CD14-positive monocyte (primary cell): ENCODE measurements at regions not wholly inside any gene's neighbourhood (a gene's known extent, or its start where the extent isn't known, plus 50 kb on each side); places are given as distances from the start of the nearest gene placed in this dataset.

ENCODE experiments used
- DNase-seq, 3 donors: peaks; one replicate each; pipeline ENCODE4 v3.0.0-alpha.2; 2011 to 2022
- H2AFZ ChIP-seq: 2 replicates; pipeline ENCODE4 v1.6.0; 2012; ENCODE audit warnings: mild to moderate bottlenecking, low read depth, low read length, inconsistent platforms; ENCODE audit not compliant: insufficient read depth, poor library complexity, severe bottlenecking
- H3K27ac ChIP-seq, 2 donors: 1 replicate in 1 of 2; 2 replicates in 1 of 2; pipeline ENCODE4 v1.5.1; 2012 to 2013; ENCODE audit warnings: low read length in 2 of 2, control low read depth in 1 of 2, inconsistent platforms in 1 of 2, low read depth in 1 of 2, mild to moderate bottlenecking in 1 of 2
- H3K27me3 ChIP-seq, 2 donors: one replicate each; pipeline versions ENCODE4 v1.6.0 to v1.6.1; 2011 to 2013; ENCODE audit warnings: low read length in 2 of 2; ENCODE audit not compliant: control insufficient read depth in 2 of 2, insufficient read depth in 2 of 2
- H3K36me3 ChIP-seq, 2 donors: replicated peaks in 1 of 2; 1 replicate in 1 of 2; 2 replicates in 1 of 2; pipeline versions ENCODE4 v1.5.1 to v1.6.1; 2012 to 2013; ENCODE audit warnings: low read length in 2 of 2, control low read depth in 1 of 2, inconsistent platforms in 1 of 2, mild to moderate bottlenecking in 1 of 2; ENCODE audit not compliant: insufficient read depth in 2 of 2, control insufficient read depth in 1 of 2
- H3K4me1 ChIP-seq, 2 donors: 1 replicate in 1 of 2; 2 replicates in 1 of 2; pipeline versions ENCODE4 v1.5.1 to v1.6.1; 2012 to 2013; ENCODE audit warnings: low read length in 2 of 2, control low read depth in 1 of 2, inconsistent platforms in 1 of 2, mild to moderate bottlenecking in 1 of 2, moderate library complexity in 1 of 2; ENCODE audit not compliant: insufficient read depth in 2 of 2, control insufficient read depth in 1 of 2
- H3K4me2 ChIP-seq: replicated peaks from 2 replicates; pipeline ENCODE3; 2012; ENCODE audit warnings: low read length, moderate library complexity, mild to moderate bottlenecking; ENCODE audit not compliant: poor library complexity, severe bottlenecking; ENCODE audit errors: extremely low read depth
- H3K4me3 ChIP-seq, 3 experiments: fragments of 200-600 bp in 1 of 3; sonication (generic) in 1 of 3; replicated peaks in 1 of 3; 1 replicate in 2 of 3; 2 replicates in 1 of 3; pipeline ENCODE4 v1.5.1; 2011 to 2013; ENCODE audit warnings: low read length in 3 of 3, mild to moderate bottlenecking in 3 of 3, control low read depth in 2 of 3, low read depth in 2 of 3, inconsistent platforms in 1 of 3, moderate library complexity in 1 of 3
- H3K79me2 ChIP-seq: 2 replicates; pipeline ENCODE4 v1.6.0; 2012; ENCODE audit warnings: mild to moderate bottlenecking, control low read depth, inconsistent platforms, low read length, moderate library complexity; ENCODE audit not compliant: insufficient read depth
- H3K9ac ChIP-seq: 2 replicates; pipeline ENCODE4 v1.6.0; 2017; ENCODE audit warnings: low read length, mild to moderate bottlenecking; ENCODE audit not compliant: insufficient read depth, poor library complexity, severe bottlenecking
- H3K9me3 ChIP-seq, 2 donors: replicated peaks in 1 of 2; 1 replicate in 1 of 2; 2 replicates in 1 of 2; pipeline versions ENCODE4 v1.5.1 to v1.6.1; 2012 to 2013; ENCODE audit warnings: low read length in 2 of 2, control low read depth in 1 of 2; ENCODE audit not compliant: control insufficient read depth in 1 of 2, insufficient read depth in 1 of 2
- H4K20me1 ChIP-seq: 2 replicates; pipeline ENCODE4 v1.6.0; 2012; ENCODE audit warnings: mild to moderate bottlenecking, low read length, control low read depth, moderate library complexity; ENCODE audit not compliant: insufficient read depth
- H3K27ac Mint-ChIP-seq, 7 donors: one replicate each; pipeline ENCODE4 v1.8.0; 2020; ENCODE audit warnings: mild to moderate bottlenecking in 7 of 7, mixed read lengths in 7 of 7, moderate library complexity in 6 of 7, inconsistent platforms in 2 of 7
- H3K27me3 Mint-ChIP-seq, 3 donors: one replicate each; pipeline ENCODE4 v1.8.0; 2021 to 2022; ENCODE audit warnings: low read depth in 3 of 3, mild to moderate bottlenecking in 3 of 3, mixed read lengths in 3 of 3, moderate library complexity in 3 of 3, inconsistent platforms in 1 of 3
- H3K36me3 Mint-ChIP-seq, 2 donors: one replicate each; pipeline ENCODE4 v1.8.0; 2020; ENCODE audit warnings: mixed read lengths in 2 of 2, inconsistent platforms in 1 of 2, mild to moderate bottlenecking in 1 of 2
- H3K4me1 Mint-ChIP-seq: one replicate; pipeline ENCODE4 v1.8.0; 2020; ENCODE audit warnings: mild to moderate bottlenecking, mixed read lengths
- H3K4me3 Mint-ChIP-seq, 2 donors: one replicate each; pipeline ENCODE4 v1.8.0; 2020; ENCODE audit warnings: mild to moderate bottlenecking in 2 of 2, mixed read lengths in 2 of 2, moderate library complexity in 1 of 2
- H3K9me3 Mint-ChIP-seq, 7 donors: one replicate each; pipeline ENCODE4 v1.8.0; 2020 to 2022; ENCODE audit warnings: mixed read lengths in 7 of 7, mild to moderate bottlenecking in 6 of 7, moderate library complexity in 6 of 7, inconsistent platforms in 2 of 7
- WGBS: methylation state at CpG from one replicate; pipeline ENCODE4 v1.1.5; 2013; ENCODE audit warnings: missing lambda C conversion rate; ENCODE audit not compliant: insufficient coverage; 5-methylcytosine and 5-hydroxymethylcytosine counted together
- intact Hi-C, 2 donors: fragments of 100-400 bp; cut with micrococcal nuclease; formaldehyde crosslinking; loops; one replicate each; pipeline versions ENCODE4 v1.15.0 to v1.15.1; 2023
- TF ChIP-seq, protein P1 (sequence below): fragments of 200-600 bp; IDR thresholded peaks from one replicate; pipeline ENCODE4 v1.8.0; 2022; ENCODE audit warnings: antibody characterized with exemption, mild to moderate bottlenecking

GRCh38 chr15:98070137-98070536 lies 109.6 kb downstream of the ARRDC4 start:
- Mint-ChIP-seq H3K27ac (peak overlapping the region in 1 of 7 donors; percentile 9), H3K36me3 (peaks cover 4 to 7% of the 10 kb centered on the region in 2 donors), H3K4me3 (no peak overlapping the region), H3K9me3 (peaks cover 0 to 10% (median 3%) of the 10 kb centered on the region in 7 donors), H3K27me3 (peaks cover 4 to 11% (median 11%) of the 10 kb centered on the region in 3 donors), H3K4me1 (peaks cover 59% of the 10 kb centered on the region)
- no peaks in the 10 kb centered on the region for H3K79me2 ChIP-seq
- H3K36me3 ChIP-seq = no peaks in the 10 kb centered on the region
- peaks cover 0 to 4% of the 10 kb centered on the region in 2 donors for H3K9me3 ChIP-seq
- H4K20me1 ChIP-seq = no peaks in the 10 kb centered on the region
- no peak overlapping the region for H3K9ac ChIP-seq
- 86% methylated on average over 1 of the region's 2 CpGs for WGBS
- H2AFZ ChIP-seq = no peak overlapping the region
- no peak for DNase-seq
- no peak overlapping the region for H3K4me3 ChIP-seq
- intact Hi-C loops = loop anchor here in 1 of 2 donors (10.0 kb wide), 1 partner anchor 75 kb away; no protein-coding TSS in a partner anchor
- peaks cover 26 to 46% of the 10 kb centered on the region in 2 donors for H3K4me1 ChIP-seq
- H3K27me3 ChIP-seq = no peaks in the 10 kb centered on the region
- H3K4me2 ChIP-seq = no peak overlapping the region
- no peak overlapping the region for H3K27ac ChIP-seq
- TF ChIP-seq, protein P1, sequence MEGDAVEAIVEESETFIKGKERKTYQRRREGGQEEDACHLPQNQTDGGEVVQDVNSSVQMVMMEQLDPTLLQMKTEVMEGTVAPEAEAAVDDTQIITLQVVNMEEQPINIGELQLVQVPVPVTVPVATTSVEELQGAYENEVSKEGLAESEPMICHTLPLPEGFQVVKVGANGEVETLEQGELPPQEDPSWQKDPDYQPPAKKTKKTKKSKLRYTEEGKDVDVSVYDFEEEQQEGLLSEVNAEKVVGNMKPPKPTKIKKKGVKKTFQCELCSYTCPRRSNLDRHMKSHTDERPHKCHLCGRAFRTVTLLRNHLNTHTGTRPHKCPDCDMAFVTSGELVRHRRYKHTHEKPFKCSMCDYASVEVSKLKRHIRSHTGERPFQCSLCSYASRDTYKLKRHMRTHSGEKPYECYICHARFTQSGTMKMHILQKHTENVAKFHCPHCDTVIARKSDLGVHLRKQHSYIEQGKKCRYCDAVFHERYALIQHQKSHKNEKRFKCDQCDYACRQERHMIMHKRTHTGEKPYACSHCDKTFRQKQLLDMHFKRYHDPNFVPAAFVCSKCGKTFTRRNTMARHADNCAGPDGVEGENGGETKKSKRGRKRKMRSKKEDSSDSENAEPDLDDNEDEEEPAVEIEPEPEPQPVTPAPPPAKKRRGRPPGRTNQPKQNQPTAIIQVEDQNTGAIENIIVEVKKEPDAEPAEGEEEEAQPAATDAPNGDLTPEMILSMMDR = no peak

DNA sequence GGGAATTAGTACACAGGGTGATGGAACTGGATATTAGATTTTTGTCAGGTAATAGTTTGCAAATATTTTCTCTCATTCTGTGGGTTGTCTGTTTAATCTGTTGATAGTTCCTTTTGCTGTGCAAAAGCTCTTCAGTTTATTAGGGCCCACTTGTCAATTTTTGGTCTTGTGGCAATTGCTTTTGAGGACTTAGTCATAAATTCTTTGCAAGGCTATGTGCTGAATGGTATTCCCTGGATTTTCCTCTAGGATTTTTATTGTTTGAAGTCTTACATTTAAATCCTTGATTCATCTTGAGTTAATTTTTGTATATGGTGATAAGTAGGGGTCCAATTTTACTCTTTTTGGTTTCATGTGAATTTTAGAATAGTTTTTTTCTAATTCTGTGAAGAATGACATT lies 111.3 kb downstream of the ARRDC4 start:
- H3K36me3 ChIP-seq = no peaks in the 10 kb centered on the region
- H3K27ac ChIP-seq = no peak overlapping the region
- no peaks in the 10 kb centered on the region for H4K20me1 ChIP-seq
- no peak overlapping the region for H3K9ac ChIP-seq
- DNase-seq = no peak
- H3K4me3 Mint-ChIP-seq = no peak overlapping the region
- H3K9me3 ChIP-seq = peaks cover 0 to 4% of the 10 kb centered on the region in 2 donors
- peaks cover 2 to 7% of the 10 kb centered on the region in 2 donors for H3K36me3 Mint-ChIP-seq
- no peak overlapping the region for H3K4me3 ChIP-seq
- H3K27me3 ChIP-seq = no peaks in the 10 kb centered on the region
- no peak overlapping the region for H3K27ac Mint-ChIP-seq
- no peaks in the 10 kb centered on the region for H3K79me2 ChIP-seq
- TF ChIP-seq, protein P1 = no peak
- peaks cover 2 to 6% (median 4%) of the 10 kb centered on the region in 3 donors for H3K27me3 Mint-ChIP-seq
- no peak overlapping the region for H2AFZ ChIP-seq
- H3K4me2 ChIP-seq = no peak overlapping the region
- peaks cover 59% of the 10 kb centered on the region for H3K4me1 Mint-ChIP-seq
- intact Hi-C loops = loop anchor here in 1 of 2 donors (10.0 kb wide), 1 partner anchor 77 kb away; no protein-coding TSS in a partner anchor
- peaks cover 0 to 10% (median 3%) of the 10 kb centered on the region in 7 donors for H3K9me3 Mint-ChIP-seq
- peaks cover 39 to 54% of the 10 kb centered on the region in 2 donors for H3K4me1 ChIP-seq
